ENCODE measurements at regions not wholly inside any gene's neighbourhood (a gene's known extent, or its start where the extent isn't known, plus 50 kb on each side); places are given as distances from the start of the nearest gene placed in this dataset.

DNA sequence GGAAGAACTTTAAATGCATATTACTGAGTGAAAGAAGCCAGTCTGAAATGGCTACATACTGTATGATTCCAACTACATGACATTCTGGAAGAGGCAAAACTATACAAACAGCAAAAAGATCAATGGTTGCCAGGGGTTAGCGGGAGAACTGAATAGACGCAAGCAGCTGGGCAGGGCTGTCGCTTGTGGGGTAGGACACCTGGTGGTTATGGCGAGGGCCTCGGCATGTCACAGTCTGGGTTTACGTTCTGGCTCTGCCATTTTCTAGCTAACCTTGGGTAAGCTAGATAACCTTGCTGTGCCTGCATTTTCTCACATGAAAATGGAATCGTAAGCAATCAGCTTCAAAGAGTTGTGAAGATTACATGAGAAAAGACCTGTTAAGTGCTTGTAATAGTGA, 55.2 kb upstream of the SYT13 start:
- TF ChIP-seq, protein P1, sequence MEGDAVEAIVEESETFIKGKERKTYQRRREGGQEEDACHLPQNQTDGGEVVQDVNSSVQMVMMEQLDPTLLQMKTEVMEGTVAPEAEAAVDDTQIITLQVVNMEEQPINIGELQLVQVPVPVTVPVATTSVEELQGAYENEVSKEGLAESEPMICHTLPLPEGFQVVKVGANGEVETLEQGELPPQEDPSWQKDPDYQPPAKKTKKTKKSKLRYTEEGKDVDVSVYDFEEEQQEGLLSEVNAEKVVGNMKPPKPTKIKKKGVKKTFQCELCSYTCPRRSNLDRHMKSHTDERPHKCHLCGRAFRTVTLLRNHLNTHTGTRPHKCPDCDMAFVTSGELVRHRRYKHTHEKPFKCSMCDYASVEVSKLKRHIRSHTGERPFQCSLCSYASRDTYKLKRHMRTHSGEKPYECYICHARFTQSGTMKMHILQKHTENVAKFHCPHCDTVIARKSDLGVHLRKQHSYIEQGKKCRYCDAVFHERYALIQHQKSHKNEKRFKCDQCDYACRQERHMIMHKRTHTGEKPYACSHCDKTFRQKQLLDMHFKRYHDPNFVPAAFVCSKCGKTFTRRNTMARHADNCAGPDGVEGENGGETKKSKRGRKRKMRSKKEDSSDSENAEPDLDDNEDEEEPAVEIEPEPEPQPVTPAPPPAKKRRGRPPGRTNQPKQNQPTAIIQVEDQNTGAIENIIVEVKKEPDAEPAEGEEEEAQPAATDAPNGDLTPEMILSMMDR (IDR thresholded peaks at IDR 0.05; ENCODE audit: low read depth, low read length): no peak
- TF ChIP-seq EZH2phosphoT487 (IDR thresholded peaks at IDR 0.05; ENCODE audit: low read depth): no peak

Measured in OCI-LY3 (cell line).